Gastrocnemius medialis (tissue), 4 donors: ENCODE measurements at regions not wholly inside any gene's neighbourhood (a gene's known extent, or its start where the extent isn't known, plus 50 kb on each side); places are given as distances from the start of the nearest gene placed in this dataset.

Experiments used
- ATAC-seq, 2 donors: fragments of 150-250 bp; one replicate each; pipeline ENCODE4 v1.9.1; 2016
- DNase-seq, 2 donors: peaks; one replicate each; pipeline ENCODE4 v3.0.0-alpha.2; 2019
- H3K27ac ChIP-seq, 4 donors: fragments of 200-600 bp; sonication (generic); 1 replicate in 1 of 4; 2 replicates in 3 of 4; pipeline ENCODE4 v1.5.1; 2016 to 2018; ENCODE audit warnings: mild to moderate bottlenecking in 2 of 4, moderate library complexity in 1 of 4
- H3K27me3 ChIP-seq, 3 donors: fragments of 200-600 bp; sonication (generic) in 2 of 3; 1 replicate in 1 of 3; 2 replicates in 2 of 3; pipeline versions ENCODE4 v1.5.1 to v1.6.0; 2016 to 2019; ENCODE audit warnings: mild to moderate bottlenecking in 1 of 3, moderate library complexity in 1 of 3
- H3K36me3 ChIP-seq, 2 donors: fragments of 200-600 bp; sonication (generic) in 1 of 2; one replicate each; pipeline ENCODE4 v1.5.1; 2017 to 2018
- H3K4me1 ChIP-seq, 2 donors: fragments of 200-600 bp; sonication (generic) in 1 of 2; one replicate each; pipeline ENCODE4 v1.5.1; 2016 to 2017; ENCODE audit warnings: mild to moderate bottlenecking in 2 of 2
- H3K4me3 ChIP-seq, 4 donors: fragments of 200-600 bp; sonication (generic) in 3 of 4; 1 replicate in 1 of 4; 2 replicates in 3 of 4; pipeline ENCODE4 v1.5.1; 2016 to 2019; ENCODE audit warnings: mild to moderate bottlenecking in 2 of 4
- H3K9me3 ChIP-seq, 3 donors: fragments of 200-600 bp; sonication (generic) in 2 of 3; 1 replicate in 1 of 3; 2 replicates in 2 of 3; pipeline ENCODE4 v1.5.1; 2016 to 2019
- CTCF ChIP-seq, 5 experiments: fragments of 450-650 bp in 3 of 5; fragments of 200-600 bp in 2 of 5; sonication (generic) in 2 of 5; IDR thresholded peaks in 4 of 5; conservative IDR thresholded peaks in 1 of 5; 1 replicate in 4 of 5; 2 replicates in 1 of 5; pipeline ENCODE4 v1.5.1; 2016 to 2019; ENCODE audit warnings: antibody characterized with exemption in 5 of 5, mild to moderate bottlenecking in 3 of 5, moderate library complexity in 3 of 5
- POLR2A ChIP-seq, 2 donors: fragments of 450-650 bp; IDR thresholded peaks; one replicate each; pipeline ENCODE4 v1.6.1; 2017; ENCODE audit warnings: antibody characterized with exemption in 2 of 2, mild to moderate bottlenecking in 2 of 2, moderate library complexity in 2 of 2
- in situ Hi-C, 4 donors: fragments of 200-750 bp; cut with MboI; loops; one replicate each; pipeline versions ENCODE4 v1.15.0 to v1.8.0; 2017; ENCODE audit warnings: low sequenced_read_pairs in 4 of 4
- intact Hi-C: fragments of 100-400 bp; cut with DNase I; formaldehyde crosslinking; loops from one replicate; pipeline ENCODE4 v1.15.1; 2023; ENCODE audit warnings: low total_unique reads

- DNase-seq: no peak
These were observed 91.0 kb upstream of the DIO3 start for GRCh38 chr14:101470266-101470665.

GRCh38 chr14:101471723-101472517 is 89.4 kb upstream of the DIO3 start:
- H3K4me3 ChIP-seq: no peak overlapping the region
- H3K27me3 ChIP-seq: peaks cover 0 to 15% (median 14%) of the 10 kb centered on the region in 3 donors
- intact Hi-C loops (no loop called here), in situ Hi-C loops (no loop called here)
- no peaks in the 10 kb centered on the region for H3K9me3 ChIP-seq
- no peak overlapping the region for H3K27ac ChIP-seq
- ATAC-seq: no peak
- no peaks in the 10 kb centered on the region for H3K36me3 ChIP-seq
- no peak for TF ChIP-seq CTCF (IDR thresholded peaks at IDR 0.05 in 4 of 5, conservative IDR thresholded peaks at IDR 0.05 in 1 of 5)
- no peaks in the 10 kb centered on the region for H3K4me1 ChIP-seq
- DNase-seq: no peak

More at GRCh38 chr14:101470266-101470665, 91.0 kb upstream of the DIO3 start:
- no peaks in the 10 kb centered on the region for H3K36me3 ChIP-seq
- no peak for ATAC-seq
- TF ChIP-seq POLR2A (IDR thresholded peaks at IDR 0.05) (no peak), CTCF (IDR thresholded peaks at IDR 0.05 in 4 of 5, conservative IDR thresholded peaks at IDR 0.05 in 1 of 5) (no peak)
- intact Hi-C loops: no loop called here
- H3K27ac ChIP-seq: no peak overlapping the region
- no peaks in the 10 kb centered on the region for H3K9me3 ChIP-seq
- H3K27me3 ChIP-seq: peaks cover 0 to 10% (median 8%) of the 10 kb centered on the region in 3 donors
- in situ Hi-C loops: no loop called here
- no peaks in the 10 kb centered on the region for H3K4me1 ChIP-seq
- no peak overlapping the region for H3K4me3 ChIP-seq

GRCh38 chr14:101472518-101472849 is 88.8 kb upstream of the DIO3 start:
- intact Hi-C loops (no loop called here), in situ Hi-C loops (no loop called here)
- peaks cover 0 to 15% (median 14%) of the 10 kb centered on the region in 3 donors for H3K27me3 ChIP-seq
- TF ChIP-seq CTCF (IDR thresholded peaks at IDR 0.05 in 4 of 5, conservative IDR thresholded peaks at IDR 0.05 in 1 of 5) (no peak), POLR2A (IDR thresholded peaks at IDR 0.05) (no peak)
- DNase-seq (no peak), ATAC-seq (no peak)
- no peak overlapping the region for H3K27ac ChIP-seq
- H3K9me3 ChIP-seq: no peaks in the 10 kb centered on the region
- no peaks in the 10 kb centered on the region for H3K36me3 ChIP-seq
- H3K4me1 ChIP-seq: no peaks in the 10 kb centered on the region
- H3K4me3 ChIP-seq: no peak overlapping the region

GRCh38 chr14:101473045-101473729 is 88.1 kb upstream of the DIO3 start:
- TF ChIP-seq CTCF (IDR thresholded peaks at IDR 0.05 in 4 of 5, conservative IDR thresholded peaks at IDR 0.05 in 1 of 5) (no peak), POLR2A (IDR thresholded peaks at IDR 0.05) (no peak)
- H3K36me3 ChIP-seq: no peaks in the 10 kb centered on the region
- intact Hi-C loops: no loop called here
- in situ Hi-C loops: no loop called here
- DNase-seq: no peak
- H3K27ac ChIP-seq: no peak overlapping the region
- peaks cover 0 to 15% (median 14%) of the 10 kb centered on the region in 3 donors for H3K27me3 ChIP-seq
- no peaks in the 10 kb centered on the region for H3K4me1 ChIP-seq
- no peak overlapping the region for H3K4me3 ChIP-seq
- H3K9me3 ChIP-seq: no peaks in the 10 kb centered on the region
- no peak for ATAC-seq
